ENCODE measurements at regions not wholly inside any gene's neighbourhood (a gene's known extent, or its start where the extent isn't known, plus 50 kb on each side); places are given as distances from the start of the nearest gene placed in this dataset.

- no peaks in the 10 kb centered on the region for H3K27me3 ChIP-seq (replicated peaks; ENCODE audit: insufficient read depth, low read depth, low read length, poor library complexity)
- POLR2A ChIA-PET (ENCODE audit: low non-redundant PET), result no interaction called here
- H3K4me3 ChIP-seq (ENCODE audit: low read depth, low read length, poor library complexity, severe bottlenecking), result no peak overlapping the region
- H3K27ac ChIP-seq (ENCODE audit: low read depth, low read length, poor library complexity, severe bottlenecking), result no peak overlapping the region
- CTCF ChIA-PET, result no interaction called here
- intact Hi-C loops (cut with micrococcal nuclease; ENCODE audit: unreplicated experiment), result no loop called here
- no peaks in the 10 kb centered on the region for H3K36me3 ChIP-seq (ENCODE audit: insufficient read depth, low read length, poor library complexity, severe bottlenecking)
- DNase-seq (ENCODE audit: low spot score), result no peak
- TF ChIP-seq EZH2 (IDR thresholded peaks at IDR 0.05; ENCODE audit: borderline replicate concordance, low read depth, low read length, poor library complexity, severe bottlenecking), result no peak
- no peak for TF ChIP-seq CTCF (conservative IDR thresholded peaks at IDR 0.05; ENCODE audit: low read depth, low read length)
- BruUV-seq (replicated peaks), result no TSS peak
- no peaks in the 10 kb centered on the region for H3K4me1 ChIP-seq (ENCODE audit: insufficient read depth, low read length, poor library complexity, severe bottlenecking)
- H3K9me3 ChIP-seq (ENCODE audit: low read depth, low read length, poor library complexity, severe bottlenecking), result peaks cover 9% of the 10 kb centered on the region
Observed at GRCh38 chr2:9738535-9739496, 104.5 kb upstream of the TAF1B start.

GRCh38 chr2:9739531-9739964 lies 103.7 kb upstream of the TAF1B start:
- Histone ChIP-seq H3K9me3 (ENCODE audit: low read depth, low read length, poor library complexity, severe bottlenecking) (peaks cover 4% of the 10 kb centered on the region), H3K27me3 (replicated peaks; ENCODE audit: insufficient read depth, low read depth, low read length, poor library complexity) (no peaks in the 10 kb centered on the region), H3K36me3 (ENCODE audit: insufficient read depth, low read length, poor library complexity, severe bottlenecking) (no peaks in the 10 kb centered on the region), H3K4me1 (ENCODE audit: insufficient read depth, low read length, poor library complexity, severe bottlenecking) (no peaks in the 10 kb centered on the region), H3K27ac (ENCODE audit: low read depth, low read length, poor library complexity, severe bottlenecking) (no peak overlapping the region), H3K4me3 (ENCODE audit: low read depth, low read length, poor library complexity, severe bottlenecking) (no peak overlapping the region)
- intact Hi-C loops (cut with micrococcal nuclease; ENCODE audit: unreplicated experiment), result no loop called here
- no TSS peak for BruUV-seq (replicated peaks)
- ChIA-PET POLR2A (ENCODE audit: low non-redundant PET) (no interaction called here), CTCF (no interaction called here)
- no peak for TF ChIP-seq CTCF (conservative IDR thresholded peaks at IDR 0.05; ENCODE audit: low read depth, low read length)
- TF ChIP-seq EZH2 (IDR thresholded peaks at IDR 0.05; ENCODE audit: borderline replicate concordance, low read depth, low read length, poor library complexity, severe bottlenecking), result no peak
- DNase-seq (ENCODE audit: low spot score), result no peak

- Histone ChIP-seq H3K4me1 (ENCODE audit: insufficient read depth, low read length, poor library complexity, severe bottlenecking) (no peaks in the 10 kb centered on the region), H3K27ac (ENCODE audit: low read depth, low read length, poor library complexity, severe bottlenecking) (no peak overlapping the region), H3K27me3 (replicated peaks; ENCODE audit: insufficient read depth, low read depth, low read length, poor library complexity) (no peaks in the 10 kb centered on the region), H3K9me3 (ENCODE audit: low read depth, low read length, poor library complexity, severe bottlenecking) (no peaks in the 10 kb centered on the region), H3K4me3 (ENCODE audit: low read depth, low read length, poor library complexity, severe bottlenecking) (no peak overlapping the region), H3K36me3 (ENCODE audit: insufficient read depth, low read length, poor library complexity, severe bottlenecking) (no peaks in the 10 kb centered on the region)
- CTCF ChIA-PET, result no interaction called here
- no peak for TF ChIP-seq EZH2 (IDR thresholded peaks at IDR 0.05; ENCODE audit: borderline replicate concordance, low read depth, low read length, poor library complexity, severe bottlenecking)
- TF ChIP-seq CTCF (conservative IDR thresholded peaks at IDR 0.05; ENCODE audit: low read depth, low read length), result no peak
- DNase-seq (ENCODE audit: low spot score), result no peak
- intact Hi-C loops (cut with micrococcal nuclease; ENCODE audit: unreplicated experiment), result no loop called here
- no TSS peak for BruUV-seq (replicated peaks)
- POLR2A ChIA-PET (ENCODE audit: low non-redundant PET), result no interaction called here
Observed at GRCh38 chr2:9740382-9741073, 102.7 kb upstream of the TAF1B start.

Data from A673 (cell line).